GM23248 (cell line): ENCODE measurements at regions not wholly inside any gene's neighbourhood (a gene's known extent, or its start where the extent isn't known, plus 50 kb on each side); places are given as distances from the start of the nearest gene placed in this dataset.

Source experiments
- EZH2 ChIP-seq: fragments of 200-600 bp; sonication (generic); IDR thresholded peaks from 2 replicates; pipeline ENCODE4 v1.6.1; 2018; ENCODE audit warnings: antibody characterized with exemption, mild to moderate bottlenecking; ENCODE audit not compliant: insufficient read depth, poor library complexity, severe bottlenecking
- EZH2phosphoT487 ChIP-seq: fragments of 200-600 bp; sonication (generic); IDR thresholded peaks from 2 replicates; pipeline ENCODE4 v1.6.1; 2018; ENCODE audit warnings: antibody characterized with exemption, moderate library complexity, mild to moderate bottlenecking, low read depth; ENCODE audit not compliant: insufficient read depth

DNA sequence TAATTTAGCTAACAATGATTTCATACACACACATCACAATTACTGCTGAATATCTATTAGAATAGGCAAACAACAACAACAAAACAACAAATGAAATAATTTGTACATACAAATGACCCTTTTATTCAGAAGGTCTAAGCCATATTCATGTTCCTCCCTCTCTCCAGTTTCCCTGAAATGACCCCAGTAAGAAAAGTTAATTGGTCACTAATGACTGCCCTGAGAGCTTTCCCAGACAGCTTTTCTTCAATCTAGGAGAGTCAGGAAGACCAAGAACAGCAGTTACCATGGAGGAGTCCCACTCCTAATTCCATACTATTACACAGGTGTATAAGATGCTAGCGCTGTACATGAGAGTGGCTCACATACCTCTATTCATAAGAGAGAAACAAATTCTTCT, 121.2 kb upstream of the GRIP1 start:
- TF ChIP-seq EZH2 = no peak
- no peak for TF ChIP-seq EZH2phosphoT487
